ENCODE measurements at regions not wholly inside any gene's neighbourhood (a gene's known extent, or its start where the extent isn't known, plus 50 kb on each side); places are given as distances from the start of the nearest gene placed in this dataset.

DNA sequence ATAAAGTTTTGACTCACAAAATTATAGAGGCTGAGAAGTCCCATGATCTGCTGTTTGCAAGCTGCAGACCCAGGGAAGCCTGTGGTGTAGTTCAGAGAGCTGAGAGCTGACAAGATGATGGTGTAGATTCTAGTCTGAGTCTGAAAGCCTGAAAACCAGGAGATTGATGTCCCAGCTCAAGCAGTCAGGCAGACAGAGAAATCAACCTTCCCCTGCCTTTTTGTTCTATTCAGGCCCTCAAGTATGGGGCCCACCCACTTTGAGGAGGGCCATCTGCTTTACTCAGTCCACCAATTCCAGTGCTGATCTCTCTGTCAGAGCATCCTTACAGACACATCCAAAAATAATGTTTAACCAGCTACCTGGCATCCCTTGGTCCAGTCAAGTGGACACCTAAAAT lies 479.6 kb downstream of the STK39 start:
- TF ChIP-seq, protein P1, sequence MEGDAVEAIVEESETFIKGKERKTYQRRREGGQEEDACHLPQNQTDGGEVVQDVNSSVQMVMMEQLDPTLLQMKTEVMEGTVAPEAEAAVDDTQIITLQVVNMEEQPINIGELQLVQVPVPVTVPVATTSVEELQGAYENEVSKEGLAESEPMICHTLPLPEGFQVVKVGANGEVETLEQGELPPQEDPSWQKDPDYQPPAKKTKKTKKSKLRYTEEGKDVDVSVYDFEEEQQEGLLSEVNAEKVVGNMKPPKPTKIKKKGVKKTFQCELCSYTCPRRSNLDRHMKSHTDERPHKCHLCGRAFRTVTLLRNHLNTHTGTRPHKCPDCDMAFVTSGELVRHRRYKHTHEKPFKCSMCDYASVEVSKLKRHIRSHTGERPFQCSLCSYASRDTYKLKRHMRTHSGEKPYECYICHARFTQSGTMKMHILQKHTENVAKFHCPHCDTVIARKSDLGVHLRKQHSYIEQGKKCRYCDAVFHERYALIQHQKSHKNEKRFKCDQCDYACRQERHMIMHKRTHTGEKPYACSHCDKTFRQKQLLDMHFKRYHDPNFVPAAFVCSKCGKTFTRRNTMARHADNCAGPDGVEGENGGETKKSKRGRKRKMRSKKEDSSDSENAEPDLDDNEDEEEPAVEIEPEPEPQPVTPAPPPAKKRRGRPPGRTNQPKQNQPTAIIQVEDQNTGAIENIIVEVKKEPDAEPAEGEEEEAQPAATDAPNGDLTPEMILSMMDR (IDR thresholded peaks at IDR 0.05; ENCODE audit: low read depth, low read length) = no peak
- no peak for TF ChIP-seq EZH2phosphoT487 (IDR thresholded peaks at IDR 0.05; ENCODE audit: low read depth)

All from OCI-LY3 (cell line).